ENCODE measurements at regions not wholly inside any gene's neighbourhood (a gene's known extent, or its start where the extent isn't known, plus 50 kb on each side); places are given as distances from the start of the nearest gene placed in this dataset.

DNA sequence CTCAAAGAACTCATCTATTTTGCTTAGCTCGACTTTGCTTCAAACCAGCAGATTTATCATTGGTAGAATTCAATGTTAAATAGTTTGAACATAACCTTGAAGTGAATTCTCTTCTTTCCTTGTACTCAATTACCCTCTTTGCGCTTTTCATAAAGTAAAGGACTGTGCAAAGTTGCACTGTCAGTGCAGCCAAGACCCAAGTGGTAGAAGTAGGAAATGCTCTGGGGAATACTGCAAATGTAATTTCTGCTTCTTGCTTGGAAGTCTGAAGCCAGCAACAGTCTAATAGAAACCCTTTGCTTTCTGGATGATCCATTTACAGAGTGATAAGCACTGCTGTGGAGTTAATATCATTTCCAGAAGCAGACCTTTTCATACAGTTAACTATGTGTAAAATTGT, 936.7 kb upstream of the TMPRSS15 start:
- Histone ChIP-seq H3K27me3 (ENCODE audit: control insufficient read depth, insufficient read depth, low read length) (no peaks in the 10 kb centered on the region), H3K27ac (ENCODE audit: low read depth, low read length) (no peak overlapping the region), H3K9me3 (ENCODE audit: control insufficient read depth, insufficient read depth, low read length) (no peaks in the 10 kb centered on the region), H3K4me3 (ENCODE audit: low read depth, low read length) (no peak overlapping the region), H3K36me3 (ENCODE audit: control insufficient read depth, insufficient read depth, low read length) (no peaks in the 10 kb centered on the region), H3K4me1 (ENCODE audit: control insufficient read depth, insufficient read depth, low read length) (no peaks in the 10 kb centered on the region)
- peak in 1 of 6 donors; percentile 28 for DNase-seq (ENCODE audit: low read depth in 4 of 6, low spot score in 6 of 6)
- no CpG with 5 or more reads among the region's 2 CpGs for WGBS (ENCODE audit: insufficient coverage)

DNA sequence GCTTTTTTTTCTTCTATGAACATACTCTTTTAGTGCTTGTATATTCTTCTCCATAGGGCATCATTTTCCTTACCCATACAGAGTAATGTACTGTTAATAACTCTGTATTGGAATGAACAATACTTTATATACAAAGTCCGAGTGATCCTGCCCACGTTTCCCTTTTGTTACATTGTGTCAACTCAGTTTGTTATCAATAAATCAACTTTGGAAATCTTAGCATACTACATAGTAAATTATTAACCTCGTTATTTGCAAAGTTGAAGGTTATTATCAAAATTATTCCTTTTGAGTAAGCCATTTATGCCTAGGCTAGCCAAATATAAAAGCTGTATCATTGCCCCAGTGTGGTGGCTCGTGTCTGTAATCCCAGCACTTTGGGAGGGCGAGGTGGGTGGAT, 937.4 kb upstream of the TMPRSS15 start:
- 100% methylated on average over 2 of the region's 5 CpGs for WGBS (ENCODE audit: insufficient coverage)
- Histone ChIP-seq H3K27me3 (ENCODE audit: control insufficient read depth, insufficient read depth, low read length) (no peaks in the 10 kb centered on the region), H3K27ac (ENCODE audit: low read depth, low read length) (no peak overlapping the region), H3K4me1 (ENCODE audit: control insufficient read depth, insufficient read depth, low read length) (no peaks in the 10 kb centered on the region), H3K4me3 (ENCODE audit: low read depth, low read length) (no peak overlapping the region), H3K9me3 (ENCODE audit: control insufficient read depth, insufficient read depth, low read length) (no peaks in the 10 kb centered on the region), H3K36me3 (ENCODE audit: control insufficient read depth, insufficient read depth, low read length) (no peaks in the 10 kb centered on the region)
- no peak for DNase-seq (ENCODE audit: low read depth in 4 of 6, low spot score in 6 of 6)

DNA sequence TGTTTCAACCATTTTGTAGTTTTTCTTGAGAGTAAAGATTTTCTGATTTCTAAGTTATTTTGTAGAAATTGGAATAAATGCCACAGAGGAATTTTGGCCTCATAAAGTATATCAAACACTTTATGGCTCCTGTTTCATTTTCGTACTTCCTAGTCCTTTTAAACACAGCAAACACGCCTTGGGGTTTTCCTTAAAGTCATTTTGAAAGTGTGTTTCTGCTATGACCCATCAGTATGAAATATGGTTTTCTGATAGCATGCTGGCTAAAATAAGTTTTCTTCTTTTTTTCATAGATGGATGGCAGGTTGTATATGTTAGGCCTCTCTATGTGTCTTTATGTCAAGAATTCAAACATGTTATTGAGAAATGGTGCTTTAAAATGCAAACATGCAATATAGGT, 940.1 kb upstream of the TMPRSS15 start:
- H3K4me3 ChIP-seq (ENCODE audit: low read depth, low read length) = no peak overlapping the region
- no peak for DNase-seq (ENCODE audit: low read depth in 4 of 6, low spot score in 6 of 6)
- no peaks in the 10 kb centered on the region for H3K36me3 ChIP-seq (ENCODE audit: control insufficient read depth, insufficient read depth, low read length)
- H3K27ac ChIP-seq (ENCODE audit: low read depth, low read length) = no peak overlapping the region
- no peaks in the 10 kb centered on the region for H3K4me1 ChIP-seq (ENCODE audit: control insufficient read depth, insufficient read depth, low read length)
- no CpG with 5 or more reads among the region's 2 CpGs for WGBS (ENCODE audit: insufficient coverage)
- no peaks in the 10 kb centered on the region for H3K27me3 ChIP-seq (ENCODE audit: control insufficient read depth, insufficient read depth, low read length)
- no peaks in the 10 kb centered on the region for H3K9me3 ChIP-seq (ENCODE audit: control insufficient read depth, insufficient read depth, low read length)

DNA sequence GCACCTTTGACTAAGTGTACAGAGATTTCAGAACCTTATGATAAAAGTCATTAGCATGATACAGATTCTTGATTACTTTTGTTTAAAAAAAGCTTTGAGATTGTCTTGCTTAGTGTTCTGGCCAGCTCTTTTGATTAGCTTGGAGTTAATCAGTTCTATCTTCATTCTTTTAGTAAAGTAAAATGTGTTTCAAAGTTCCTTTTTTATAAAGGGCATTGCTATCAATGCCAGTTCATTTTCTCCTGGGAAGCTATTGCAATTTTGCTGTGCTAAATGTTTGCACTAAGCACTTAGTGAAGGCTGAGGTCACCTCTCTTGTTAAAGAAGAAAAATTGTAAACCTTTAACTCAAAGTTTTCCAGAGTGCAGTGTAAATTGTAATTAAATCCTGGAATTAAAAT, 946.7 kb upstream of the TMPRSS15 start:
- peak in 1 of 6 donors; percentile 17 for DNase-seq (ENCODE audit: low read depth in 4 of 6, low spot score in 6 of 6)
- Histone ChIP-seq H3K9me3 (ENCODE audit: control insufficient read depth, insufficient read depth, low read length) (no peaks in the 10 kb centered on the region), H3K36me3 (ENCODE audit: control insufficient read depth, insufficient read depth, low read length) (no peaks in the 10 kb centered on the region), H3K27me3 (ENCODE audit: control insufficient read depth, insufficient read depth, low read length) (no peaks in the 10 kb centered on the region), H3K27ac (ENCODE audit: low read depth, low read length) (no peak overlapping the region), H3K4me3 (ENCODE audit: low read depth, low read length) (no peak overlapping the region), H3K4me1 (ENCODE audit: control insufficient read depth, insufficient read depth, low read length) (no peaks in the 10 kb centered on the region)

DNA sequence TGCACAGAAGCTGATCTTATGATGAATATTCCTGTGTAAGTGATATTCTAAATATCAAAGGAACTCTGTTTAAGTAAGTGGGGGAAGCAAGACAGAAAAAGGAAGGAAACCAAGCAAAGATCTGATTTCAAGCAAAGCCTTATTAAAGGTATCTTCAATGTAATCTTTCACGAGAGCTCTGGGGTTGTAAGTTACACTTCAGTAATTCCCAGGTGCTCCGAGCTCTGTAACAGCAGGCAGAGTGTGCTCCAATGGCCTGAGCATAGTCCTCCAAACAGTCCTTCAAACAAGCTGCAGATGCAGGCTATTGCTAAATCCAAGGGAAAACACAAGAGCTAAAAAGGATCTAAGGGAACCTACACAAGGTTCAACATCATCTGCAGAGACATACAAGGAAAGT, 949.7 kb upstream of the TMPRSS15 start:
- no peaks in the 10 kb centered on the region for H3K9me3 ChIP-seq (ENCODE audit: control insufficient read depth, insufficient read depth, low read length)
- no peaks in the 10 kb centered on the region for H3K27me3 ChIP-seq (ENCODE audit: control insufficient read depth, insufficient read depth, low read length)
- no peaks in the 10 kb centered on the region for H3K36me3 ChIP-seq (ENCODE audit: control insufficient read depth, insufficient read depth, low read length)
- H3K4me3 ChIP-seq (ENCODE audit: low read depth, low read length) = no peak overlapping the region
- H3K27ac ChIP-seq (ENCODE audit: low read depth, low read length) = no peak overlapping the region
- H3K4me1 ChIP-seq (ENCODE audit: control insufficient read depth, insufficient read depth, low read length) = no peaks in the 10 kb centered on the region
- no peak for DNase-seq (ENCODE audit: low read depth in 4 of 6, low spot score in 6 of 6)
- 93% methylated on average over 2 of the region's 2 CpGs for WGBS (ENCODE audit: insufficient coverage)

DNA sequence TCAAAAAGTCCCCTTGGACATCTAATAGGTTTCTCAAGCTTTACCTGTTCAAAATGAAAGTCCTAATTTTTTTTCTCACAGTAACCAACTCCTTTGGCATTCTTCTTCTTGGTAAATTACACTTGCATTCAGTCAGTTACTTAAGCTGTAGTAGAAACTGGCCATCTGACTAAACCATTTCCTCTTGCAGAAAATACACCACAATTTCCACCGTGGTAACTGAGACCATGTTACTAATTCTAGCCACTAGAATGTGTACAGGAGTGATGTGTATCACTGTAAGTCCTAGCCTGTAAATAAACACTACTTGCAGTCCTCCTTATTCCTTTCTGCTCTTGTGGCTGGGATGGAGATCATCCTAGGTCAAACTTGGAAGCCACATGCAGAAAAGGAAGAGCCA, 965.4 kb upstream of the TMPRSS15 start:
- DNase-seq (ENCODE audit: low read depth in 4 of 6, low spot score in 6 of 6) = no peak
- Histone ChIP-seq H3K27me3 (ENCODE audit: control insufficient read depth, insufficient read depth, low read length) (no peaks in the 10 kb centered on the region), H3K4me1 (ENCODE audit: control insufficient read depth, insufficient read depth, low read length) (no peaks in the 10 kb centered on the region), H3K27ac (ENCODE audit: low read depth, low read length) (no peak overlapping the region), H3K9me3 (ENCODE audit: control insufficient read depth, insufficient read depth, low read length) (no peaks in the 10 kb centered on the region), H3K4me3 (ENCODE audit: low read depth, low read length) (no peak overlapping the region), H3K36me3 (ENCODE audit: control insufficient read depth, insufficient read depth, low read length) (no peaks in the 10 kb centered on the region)
- WGBS (ENCODE audit: insufficient coverage) = no CpG with 5 or more reads among the region's 1 CpG

DNA sequence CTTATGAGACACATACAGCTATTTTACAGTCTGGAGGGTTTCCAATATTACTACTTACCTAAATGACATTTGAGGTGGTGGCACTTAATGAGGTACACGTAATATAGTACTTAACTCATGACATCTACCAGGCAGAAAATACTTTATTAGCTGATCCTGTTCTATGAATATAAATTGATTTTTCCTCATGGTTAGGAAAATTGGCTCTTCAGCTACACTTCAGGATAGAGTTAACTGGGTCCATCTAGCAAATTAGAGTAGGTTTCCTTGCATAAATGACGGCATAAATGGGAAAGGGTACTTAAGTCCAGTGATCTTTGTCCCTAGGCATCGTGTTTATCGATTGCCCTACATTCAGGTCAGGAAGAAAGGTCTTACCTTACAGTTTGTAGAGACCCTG, 988.8 kb upstream of the TMPRSS15 start:
- WGBS (ENCODE audit: insufficient coverage) = no CpG with 5 or more reads among the region's 4 CpGs
- Histone ChIP-seq H3K27ac (ENCODE audit: low read depth, low read length) (no peak overlapping the region), H3K27me3 (ENCODE audit: control insufficient read depth, insufficient read depth, low read length) (no peaks in the 10 kb centered on the region), H3K4me1 (ENCODE audit: control insufficient read depth, insufficient read depth, low read length) (no peaks in the 10 kb centered on the region), H3K36me3 (ENCODE audit: control insufficient read depth, insufficient read depth, low read length) (no peaks in the 10 kb centered on the region), H3K9me3 (ENCODE audit: control insufficient read depth, insufficient read depth, low read length) (no peaks in the 10 kb centered on the region), H3K4me3 (ENCODE audit: low read depth, low read length) (no peak overlapping the region)
- DNase-seq (ENCODE audit: low read depth in 4 of 6, low spot score in 6 of 6) = peak in 1 of 6 donors; percentile 39

DNA sequence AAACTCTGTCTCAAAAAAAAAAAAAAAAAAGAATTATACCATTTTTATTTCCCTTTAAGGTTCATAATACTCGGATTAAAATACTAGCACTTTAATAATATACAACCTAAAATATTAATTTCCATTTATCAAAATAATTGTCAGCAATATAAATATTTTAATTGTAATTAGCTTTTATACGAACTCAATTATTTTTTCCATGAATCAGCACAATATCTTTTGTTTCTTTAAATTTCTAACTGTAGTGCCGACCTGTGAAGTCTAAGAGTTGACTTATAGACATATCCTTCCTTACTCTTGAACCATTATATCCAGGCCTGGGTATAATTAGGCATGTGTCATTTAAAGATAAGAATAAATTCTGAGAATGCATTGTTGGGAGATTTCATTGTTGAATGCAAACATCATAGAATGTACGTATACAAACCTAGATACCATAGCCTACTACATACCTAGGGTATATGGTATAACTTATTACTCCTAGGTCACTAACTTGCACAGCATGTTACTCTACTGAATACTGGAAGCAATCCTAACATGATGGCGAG, 996.7 kb upstream of the TMPRSS15 start:
- Histone ChIP-seq H3K4me3 (ENCODE audit: low read depth, low read length) (no peak overlapping the region), H3K4me1 (ENCODE audit: control insufficient read depth, insufficient read depth, low read length) (no peaks in the 10 kb centered on the region)
- WGBS (ENCODE audit: insufficient coverage) = no CpG with 5 or more reads among the region's 5 CpGs

DNA sequence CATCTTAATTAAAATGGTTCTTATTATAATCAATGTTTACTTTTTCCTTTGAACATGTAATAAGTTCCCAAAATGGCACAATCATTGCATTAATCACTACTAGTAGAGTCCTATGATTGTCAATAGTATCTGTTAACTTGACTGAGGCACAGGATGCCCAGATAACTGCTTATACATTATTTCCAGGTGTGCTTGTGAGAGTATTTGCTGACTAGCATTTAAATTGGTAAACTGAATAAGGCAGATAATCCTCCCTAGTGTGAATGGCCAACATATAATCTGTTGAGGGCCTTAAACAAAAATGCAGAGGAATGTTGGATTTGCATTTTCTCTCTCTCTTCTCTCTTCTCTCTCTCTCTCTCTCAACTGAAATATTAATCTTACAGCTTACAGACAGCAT, 999.3 kb upstream of the TMPRSS15 start:
- Histone ChIP-seq H3K4me1 (ENCODE audit: control insufficient read depth, insufficient read depth, low read length) (no peaks in the 10 kb centered on the region), H3K27me3 (ENCODE audit: control insufficient read depth, insufficient read depth, low read length) (no peaks in the 10 kb centered on the region), H3K4me3 (ENCODE audit: low read depth, low read length) (no peak overlapping the region), H3K36me3 (ENCODE audit: control insufficient read depth, insufficient read depth, low read length) (no peaks in the 10 kb centered on the region), H3K27ac (ENCODE audit: low read depth, low read length) (no peak overlapping the region), H3K9me3 (ENCODE audit: control insufficient read depth, insufficient read depth, low read length) (no peaks in the 10 kb centered on the region)
- no peak for DNase-seq (ENCODE audit: low read depth in 4 of 6, low spot score in 6 of 6)

More for the DNA sequence above, 996.7 kb upstream of the TMPRSS15 start:
- Histone ChIP-seq H3K27ac (ENCODE audit: low read depth, low read length) (no peak overlapping the region), H3K9me3 (ENCODE audit: control insufficient read depth, insufficient read depth, low read length) (no peaks in the 10 kb centered on the region), H3K27me3 (ENCODE audit: control insufficient read depth, insufficient read depth, low read length) (no peaks in the 10 kb centered on the region), H3K36me3 (ENCODE audit: control insufficient read depth, insufficient read depth, low read length) (no peaks in the 10 kb centered on the region)
- no peak for DNase-seq (ENCODE audit: low read depth in 4 of 6, low spot score in 6 of 6)

DNA sequence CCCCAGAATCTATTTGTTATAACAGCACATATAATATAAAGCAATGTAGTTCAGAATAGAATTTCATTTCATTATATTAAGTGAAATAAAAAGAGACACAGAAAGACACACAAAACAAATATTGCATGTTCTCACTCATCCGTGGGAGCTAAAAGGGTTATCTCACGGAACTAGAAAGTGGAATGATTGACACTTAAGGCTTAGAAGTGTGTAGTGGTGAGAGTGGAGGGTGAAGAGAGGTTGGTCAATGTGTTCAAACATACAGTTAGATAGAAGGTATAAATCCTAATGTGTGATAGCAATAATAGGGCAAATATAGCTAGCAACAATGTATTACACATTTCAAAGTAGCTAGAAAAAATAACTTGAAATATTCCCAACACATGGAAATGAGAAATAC, 1001.7 kb upstream of the TMPRSS15 start:
- WGBS (ENCODE audit: insufficient coverage) = 67% methylated on average over 1 of the region's 2 CpGs
- no peaks in the 10 kb centered on the region for H3K27me3 ChIP-seq (ENCODE audit: control insufficient read depth, insufficient read depth, low read length)

More for the DNA sequence above, 1001.7 kb upstream of the TMPRSS15 start:
- Histone ChIP-seq H3K27ac (ENCODE audit: low read depth, low read length) (no peak overlapping the region), H3K4me3 (ENCODE audit: low read depth, low read length) (no peak overlapping the region), H3K36me3 (ENCODE audit: control insufficient read depth, insufficient read depth, low read length) (no peaks in the 10 kb centered on the region), H3K9me3 (ENCODE audit: control insufficient read depth, insufficient read depth, low read length) (no peaks in the 10 kb centered on the region), H3K4me1 (ENCODE audit: control insufficient read depth, insufficient read depth, low read length) (no peaks in the 10 kb centered on the region)
- DNase-seq (ENCODE audit: low read depth in 4 of 6, low spot score in 6 of 6) = no peak

All from spinal cord (tissue), 9 donors.